ENCODE measurements at regions not wholly inside any gene's neighbourhood (a gene's known extent, or its start where the extent isn't known, plus 50 kb on each side); places are given as distances from the start of the nearest gene placed in this dataset.

DNA sequence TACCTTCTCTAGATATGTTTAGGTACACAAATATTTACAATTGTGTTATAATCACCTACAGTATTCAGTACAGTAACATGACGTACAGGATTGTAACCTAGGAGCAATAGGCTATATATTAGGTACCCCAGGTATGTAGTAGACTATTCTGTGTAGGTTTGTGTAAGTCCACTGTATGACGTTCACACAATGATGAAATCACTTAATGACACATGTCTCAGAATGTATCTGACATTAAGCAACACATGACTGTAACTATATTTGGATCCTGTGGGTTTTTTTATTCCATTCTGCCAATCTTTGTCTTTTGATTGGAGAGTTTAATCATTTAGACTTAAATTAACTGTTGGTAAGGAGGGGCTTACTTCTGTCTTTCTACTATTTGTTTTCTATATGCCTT is 52.1 kb downstream of the STYXL2 start:
- H3K9me3 ChIP-seq (ENCODE audit: low read length), result 0 out of 2 replicates have a peak, but pooled peaks cover 7% of the 10 kb centered on the region
- TF ChIP-seq FOSL2 (CRISPR knock-in tag; IDR thresholded peaks at IDR 0.05) (no peak), SOX6 (IDR thresholded peaks at IDR 0.05) (no peak), SOX6 (CRISPR knock-in tag; IDR thresholded peaks at IDR 0.05) (no peak), ZBTB39 (CRISPR knock-in tag; IDR thresholded peaks at IDR 0.05) (no peak), ZNF264 (CRISPR knock-in tag; IDR thresholded peaks at IDR 0.05) (no peak), ZNF839 (CRISPR knock-in tag; IDR thresholded peaks at IDR 0.05; ENCODE audit: borderline replicate concordance) (no peak), HOMEZ (CRISPR knock-in tag; IDR thresholded peaks at IDR 0.05; ENCODE audit: low read depth) (no peak), STAG1 (CRISPR knock-in tag; IDR thresholded peaks at IDR 0.05) (no peak), ZBTB21 (CRISPR knock-in tag; IDR thresholded peaks at IDR 0.05) (no peak), ZNF546 (CRISPR knock-in tag; conservative IDR thresholded peaks at IDR 0.05) (no peak), ZNF274 (CRISPR knock-in tag; IDR thresholded peaks at IDR 0.05) (no peak), IKZF1 (IDR thresholded peaks at IDR 0.05) (no peak), HMGA1 (CRISPR knock-in tag; conservative IDR thresholded peaks at IDR 0.05) (no peak)
- TF ChIP-seq, protein P1, sequence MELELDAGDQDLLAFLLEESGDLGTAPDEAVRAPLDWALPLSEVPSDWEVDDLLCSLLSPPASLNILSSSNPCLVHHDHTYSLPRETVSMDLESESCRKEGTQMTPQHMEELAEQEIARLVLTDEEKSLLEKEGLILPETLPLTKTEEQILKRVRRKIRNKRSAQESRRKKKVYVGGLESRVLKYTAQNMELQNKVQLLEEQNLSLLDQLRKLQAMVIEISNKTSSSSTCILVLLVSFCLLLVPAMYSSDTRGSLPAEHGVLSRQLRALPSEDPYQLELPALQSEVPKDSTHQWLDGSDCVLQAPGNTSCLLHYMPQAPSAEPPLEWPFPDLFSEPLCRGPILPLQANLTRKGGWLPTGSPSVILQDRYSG (CRISPR knock-in tag; IDR thresholded peaks at IDR 0.05), result no peak
- no peak overlapping the region for H3K4me3 ChIP-seq (replicated peaks in 1 of 3; ENCODE audit: insufficient read depth in 1 of 3, low read depth in 2 of 3, low read length in 3 of 3)
- ATAC-seq (no peak), FAIRE-seq (no peak), DNase-seq (ENCODE audit: low spot score) (no peak)
- no peaks in the 10 kb centered on the region for H3K4me1 ChIP-seq (ENCODE audit: insufficient read depth, low read length)
- H2AFZ ChIP-seq (ENCODE audit: low read length), result no peak overlapping the region
- no peaks in the 10 kb centered on the region for H3K36me3 ChIP-seq (replicated peaks in 1 of 2; ENCODE audit: control insufficient read depth in 1 of 2, insufficient read depth in 2 of 2, low read length in 2 of 2)
- BruUV-seq (replicated peaks), result no TSS peak
- no peak overlapping the region for H3K4me2 ChIP-seq (ENCODE audit: low read depth, low read length)
- no peaks in the 10 kb centered on the region; a peak in 1 of 5 replicates for H3K27me3 ChIP-seq (ENCODE audit: control insufficient read depth in 1 of 2, insufficient read depth in 2 of 2, low read length in 2 of 2)
- POLR2A ChIA-PET, result no interaction called here
- WGBS (ENCODE audit: low lambda C conversion rate), result 0% methylated on average over 2 of the region's 2 CpGs
- no peak overlapping the region for H3K9ac ChIP-seq (ENCODE audit: insufficient read depth, low read depth, low read length)
- H4K20me1 ChIP-seq (ENCODE audit: insufficient read depth, low read length), result no peaks in the 10 kb centered on the region
- intact Hi-C loops (cut with micrococcal nuclease; ENCODE audit: unreplicated experiment) (no loop called here), in situ Hi-C loops (cut with HindIII; ENCODE audit: extremely low pct_ligation_motif_present, low pct_unique_long_range_greater_than_20kb) (no loop called here)
- CTCF ChIA-PET (ENCODE audit: low intra/inter-chr PET ratio, low total read pairs), result no interaction called here
- H3K79me2 ChIP-seq (ENCODE audit: insufficient read depth, low read length), result no peaks in the 10 kb centered on the region
- H3K27ac ChIP-seq (ENCODE audit: extremely low read length, insufficient read depth, low read length), result no peak overlapping the region
